ENCODE measurements at regions not wholly inside any gene's neighbourhood (a gene's known extent, or its start where the extent isn't known, plus 50 kb on each side); places are given as distances from the start of the nearest gene placed in this dataset.

- H3K27me3 ChIP-seq = peaks cover 0 to 50% of the 10 kb centered on the region in 2 donors
- 85 to 87% methylated on average over 8 of the region's 8 CpGs for WGBS, 2 donors
- H3K4me3 ChIP-seq = no peak overlapping the region
- no peak for DNase-seq (ENCODE audit: low spot score in 2 of 2)
- no peaks in the 10 kb centered on the region for H3K9me3 ChIP-seq
- H3K27ac ChIP-seq = no peak overlapping the region
- peaks cover 0 to 15% (median 0%) of the 10 kb centered on the region in 4 donors for H3K4me1 ChIP-seq
- TF ChIP-seq EP300 (IDR thresholded peaks at IDR 0.05) (no peak), POLR2A (IDR thresholded peaks at IDR 0.05) (no peak), CTCF (IDR thresholded peaks at IDR 0.05) (no peak)
- H3K36me3 ChIP-seq = no peaks in the 10 kb centered on the region
Measured at GRCh38 chr16:73542885-73543284, 495.0 kb upstream of the ZFHX3 start.

- 84 to 85% methylated on average over 3 of the region's 3 CpGs for WGBS, 2 donors
- TF ChIP-seq EP300 (IDR thresholded peaks at IDR 0.05) (no peak), CTCF (IDR thresholded peaks at IDR 0.05) (no peak), POLR2A (IDR thresholded peaks at IDR 0.05) (no peak)
- Histone ChIP-seq H3K36me3 (no peaks in the 10 kb centered on the region), H3K4me1 (no peaks in the 10 kb centered on the region), H3K4me3 (no peak overlapping the region), H3K9me3 (no peaks in the 10 kb centered on the region), H3K27me3 (peaks cover 0 to under 1% of the 10 kb centered on the region in 2 donors), H3K27ac (no peak overlapping the region)
- DNase-seq (ENCODE audit: low spot score in 2 of 2) = no peak
Measured at GRCh38 chr16:73537921-73538320, 490.0 kb upstream of the ZFHX3 start.

GRCh38 chr16:73536931-73537330 lies 489.0 kb upstream of the ZFHX3 start:
- Histone ChIP-seq H3K36me3 (no peaks in the 10 kb centered on the region), H3K9me3 (no peaks in the 10 kb centered on the region), H3K4me3 (no peak overlapping the region), H3K27ac (no peak overlapping the region), H3K4me1 (no peaks in the 10 kb centered on the region), H3K27me3 (no peaks in the 10 kb centered on the region)
- TF ChIP-seq EP300 (IDR thresholded peaks at IDR 0.05) = no peak
- TF ChIP-seq CTCF (IDR thresholded peaks at IDR 0.05) = no peak
- no peak for TF ChIP-seq POLR2A (IDR thresholded peaks at IDR 0.05)
- WGBS, 2 donors = 89 to 91% methylated on average over 3 of the region's 3 CpGs
- DNase-seq (ENCODE audit: low spot score in 2 of 2) = no peak

GRCh38 chr16:73531021-73531420 lies 483.1 kb upstream of the ZFHX3 start:
- TF ChIP-seq EP300 (IDR thresholded peaks at IDR 0.05) (no peak), POLR2A (IDR thresholded peaks at IDR 0.05) (no peak), CTCF (IDR thresholded peaks at IDR 0.05) (no peak)
- H3K9me3 ChIP-seq = no peaks in the 10 kb centered on the region
- 63 to 70% methylated on average over 3 of the region's 3 CpGs for WGBS, 2 donors
- no peak for DNase-seq (ENCODE audit: low spot score in 2 of 2)
- H3K27me3 ChIP-seq = no peaks in the 10 kb centered on the region
- no peaks in the 10 kb centered on the region for H3K4me1 ChIP-seq
- H3K36me3 ChIP-seq = no peaks in the 10 kb centered on the region
- H3K4me3 ChIP-seq = no peak overlapping the region
- H3K27ac ChIP-seq = no peak overlapping the region

- H3K4me3 ChIP-seq = no peak overlapping the region
- 58 to 80% methylated on average over 1 of the region's 1 CpG for WGBS, 2 donors
- no peaks in the 10 kb centered on the region for H3K4me1 ChIP-seq
- H3K36me3 ChIP-seq = no peaks in the 10 kb centered on the region
- no peaks in the 10 kb centered on the region for H3K9me3 ChIP-seq
- no peak for DNase-seq (ENCODE audit: low spot score in 2 of 2)
- no peak for TF ChIP-seq EP300 (IDR thresholded peaks at IDR 0.05)
- TF ChIP-seq CTCF (IDR thresholded peaks at IDR 0.05) = no peak
- no peak for TF ChIP-seq POLR2A (IDR thresholded peaks at IDR 0.05)
- no peaks in the 10 kb centered on the region for H3K27me3 ChIP-seq
- no peak overlapping the region for H3K27ac ChIP-seq
Measured at GRCh38 chr16:73530529-73530928, 482.6 kb upstream of the ZFHX3 start.

Data from tibial nerve (tissue), 4 donors.